Choroid plexus epithelial cell (primary cell): ENCODE measurements at regions not wholly inside any gene's neighbourhood (a gene's known extent, or its start where the extent isn't known, plus 50 kb on each side); places are given as distances from the start of the nearest gene placed in this dataset.

Experiments
- DNase-seq: peaks from one replicate; pipeline ENCODE4 v3.0.0-alpha.2; 2010; ENCODE audit warnings: low read depth
- H3K4me3 ChIP-seq: 2 replicates; pipeline ENCODE4 v1.5.1; 2011; ENCODE audit warnings: low read depth, mild to moderate bottlenecking, control low read depth, low read length, moderate library complexity
- TF ChIP-seq, protein P1 (sequence below): conservative IDR thresholded peaks from 2 replicates; pipeline ENCODE4 v1.5.1; 2011; ENCODE audit warnings: low read depth, mild to moderate bottlenecking, control low read depth, inconsistent platforms, low read length, moderate library complexity

GRCh38 chr16:73875996-73876690 lies 420.5 kb upstream of the PSMD7 start:
- no peak overlapping the region for H3K4me3 ChIP-seq
- TF ChIP-seq, protein P1, sequence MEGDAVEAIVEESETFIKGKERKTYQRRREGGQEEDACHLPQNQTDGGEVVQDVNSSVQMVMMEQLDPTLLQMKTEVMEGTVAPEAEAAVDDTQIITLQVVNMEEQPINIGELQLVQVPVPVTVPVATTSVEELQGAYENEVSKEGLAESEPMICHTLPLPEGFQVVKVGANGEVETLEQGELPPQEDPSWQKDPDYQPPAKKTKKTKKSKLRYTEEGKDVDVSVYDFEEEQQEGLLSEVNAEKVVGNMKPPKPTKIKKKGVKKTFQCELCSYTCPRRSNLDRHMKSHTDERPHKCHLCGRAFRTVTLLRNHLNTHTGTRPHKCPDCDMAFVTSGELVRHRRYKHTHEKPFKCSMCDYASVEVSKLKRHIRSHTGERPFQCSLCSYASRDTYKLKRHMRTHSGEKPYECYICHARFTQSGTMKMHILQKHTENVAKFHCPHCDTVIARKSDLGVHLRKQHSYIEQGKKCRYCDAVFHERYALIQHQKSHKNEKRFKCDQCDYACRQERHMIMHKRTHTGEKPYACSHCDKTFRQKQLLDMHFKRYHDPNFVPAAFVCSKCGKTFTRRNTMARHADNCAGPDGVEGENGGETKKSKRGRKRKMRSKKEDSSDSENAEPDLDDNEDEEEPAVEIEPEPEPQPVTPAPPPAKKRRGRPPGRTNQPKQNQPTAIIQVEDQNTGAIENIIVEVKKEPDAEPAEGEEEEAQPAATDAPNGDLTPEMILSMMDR, result no peak
- no peak for DNase-seq

DNA sequence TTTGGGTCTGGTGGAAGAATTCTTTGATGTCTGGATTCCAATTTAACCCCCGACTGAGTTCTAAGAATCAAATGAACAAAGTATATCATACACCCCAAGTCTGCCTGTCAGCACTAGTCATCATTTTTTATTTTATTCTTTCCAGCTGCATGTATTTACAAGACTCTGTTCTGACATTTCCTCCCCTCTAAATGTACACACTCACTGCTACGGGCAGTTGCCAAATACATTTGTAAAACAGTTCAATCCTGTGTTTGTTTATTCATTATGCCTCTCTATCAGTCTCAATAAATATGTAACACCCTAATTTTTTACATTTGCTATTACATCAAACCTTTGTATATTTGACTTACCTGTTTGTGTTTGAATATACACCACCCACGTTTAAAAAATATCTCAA lies 422.3 kb upstream of the PSMD7 start:
- TF ChIP-seq, protein P1, result no peak
- no peak overlapping the region for H3K4me3 ChIP-seq
- DNase-seq, result no peak

DNA sequence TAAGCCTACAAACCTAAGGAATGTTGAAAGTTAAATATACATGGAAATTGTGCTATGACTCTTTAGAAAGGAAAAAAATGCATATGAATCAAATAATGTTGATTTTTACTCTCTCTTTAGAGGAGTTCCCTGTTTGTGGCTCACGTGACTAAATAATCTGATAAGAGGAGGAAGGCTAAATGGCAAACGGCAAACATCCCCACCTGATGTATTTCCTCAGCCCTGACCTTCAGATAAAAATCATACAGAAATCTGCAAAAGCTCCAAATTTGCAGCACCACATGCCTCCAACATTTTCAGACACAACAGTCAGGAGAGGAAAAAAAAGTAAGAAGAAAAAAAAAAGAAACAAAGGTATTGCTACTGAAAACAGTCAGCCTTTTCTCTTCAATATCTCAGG lies 423.0 kb upstream of the PSMD7 start:
- no peak overlapping the region for H3K4me3 ChIP-seq
- no peak for DNase-seq
- TF ChIP-seq, protein P1, result no peak

DNA sequence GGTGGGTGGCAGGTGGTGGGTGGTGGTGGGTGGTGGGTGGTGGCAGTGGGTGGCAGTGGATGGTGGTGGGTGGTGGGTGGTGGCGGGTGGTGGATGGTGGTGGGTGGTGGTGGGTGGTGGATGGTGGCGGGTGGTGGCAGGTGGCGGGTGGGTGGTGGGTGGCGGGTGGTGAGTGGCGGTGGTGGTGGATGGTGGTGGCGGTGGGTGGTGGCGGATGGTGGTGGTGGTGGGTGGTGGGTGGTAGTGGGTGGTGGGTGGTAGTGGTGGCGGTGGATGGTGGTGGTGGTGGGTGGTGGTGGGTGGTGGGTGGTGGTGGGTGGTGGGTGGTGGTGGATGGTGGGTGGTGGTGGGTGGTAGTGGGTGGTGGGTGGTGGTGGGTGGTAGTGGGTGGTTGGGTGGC lies 423.8 kb upstream of the PSMD7 start:
- no peak for DNase-seq
- H3K4me3 ChIP-seq, result no peak overlapping the region
- TF ChIP-seq, protein P1, result no peak

DNA sequence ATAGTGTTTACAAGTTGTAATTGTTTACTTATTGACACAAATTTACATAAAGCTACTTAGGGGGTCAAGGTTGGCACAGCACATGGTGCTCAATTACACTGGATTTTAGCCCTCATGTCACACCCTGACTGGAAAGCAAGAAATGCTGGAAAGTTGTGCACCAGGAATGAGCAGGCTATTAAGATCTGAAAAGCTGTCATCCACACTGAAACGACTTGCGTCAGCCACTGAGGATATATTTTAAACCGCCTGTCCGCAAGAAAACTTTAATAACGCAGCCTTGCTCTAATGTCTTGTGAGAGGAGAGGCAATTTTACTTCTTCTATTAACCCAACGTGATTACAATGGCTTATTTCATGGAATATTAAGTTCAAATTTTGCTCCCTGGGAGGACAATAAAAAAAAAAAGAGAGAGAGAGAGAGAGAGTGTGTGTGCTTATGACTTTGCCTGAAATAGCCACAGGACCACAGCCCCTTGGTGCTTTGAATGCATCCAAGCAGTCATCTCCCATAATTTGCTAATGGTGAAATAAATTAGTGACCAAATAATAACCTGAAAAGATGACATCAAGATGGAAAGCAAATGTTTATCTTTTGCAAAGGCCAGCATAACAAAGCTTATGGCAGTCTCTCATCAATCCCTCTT lies 425.4 kb upstream of the PSMD7 start:
- H3K4me3 ChIP-seq, result no peak overlapping the region
- TF ChIP-seq, protein P1, result no peak
- DNase-seq, result no peak

GRCh38 chr16:73869126-73869525 lies 427.5 kb upstream of the PSMD7 start:
- H3K4me3 ChIP-seq, result no peak overlapping the region
- no peak for DNase-seq
- TF ChIP-seq, protein P1, result no peak

GRCh38 chr16:73864868-73865267 lies 431.7 kb upstream of the PSMD7 start:
- TF ChIP-seq, protein P1, result no peak
- H3K4me3 ChIP-seq, result no peak overlapping the region
- no peak for DNase-seq
